Thyroid gland (tissue), 4 donors: ENCODE measurements at regions not wholly inside any gene's neighbourhood (a gene's known extent, or its start where the extent isn't known, plus 50 kb on each side); places are given as distances from the start of the nearest gene placed in this dataset.

ENCODE experiments used
- POLR2A ChIP-seq, 2 donors: fragments of 450-650 bp; IDR thresholded peaks; one replicate each; pipeline ENCODE4 v1.6.1; 2017; ENCODE audit warnings: antibody characterized with exemption in 2 of 2, mild to moderate bottlenecking in 2 of 2, moderate library complexity in 1 of 2
- TF ChIP-seq, protein P1 (sequence below), 6 experiments: fragments of 200-600 bp in 3 of 6; fragments of 450-650 bp in 3 of 6; sonication (generic) in 3 of 6; IDR thresholded peaks; one replicate each; pipeline ENCODE4 v1.5.1; 2016 to 2019; ENCODE audit warnings: antibody characterized with exemption in 6 of 6, mild to moderate bottlenecking in 2 of 6, inconsistent platforms in 1 of 6, moderate library complexity in 1 of 6

DNA sequence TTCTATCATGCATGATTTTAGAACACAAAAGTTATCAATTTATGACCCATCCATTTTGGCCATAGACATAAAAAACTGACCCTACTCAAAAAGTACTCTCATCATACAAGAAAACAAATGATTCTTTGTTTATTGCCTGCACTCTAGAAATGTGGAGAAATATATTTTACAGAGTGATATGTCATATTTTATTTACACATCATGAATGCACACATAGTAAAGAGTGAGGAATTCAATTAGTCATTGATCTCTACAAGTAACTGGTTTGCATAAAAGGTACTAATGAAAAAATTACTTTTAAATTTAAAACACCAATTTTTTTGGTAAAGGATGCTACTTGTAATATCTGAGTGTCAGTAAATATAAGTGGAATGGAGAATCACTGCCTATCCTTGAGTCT, 242.5 kb upstream of the FAT4 start:
- TF ChIP-seq POLR2A (IDR thresholded peaks at IDR 0.05), result no peak
- TF ChIP-seq, protein P1, sequence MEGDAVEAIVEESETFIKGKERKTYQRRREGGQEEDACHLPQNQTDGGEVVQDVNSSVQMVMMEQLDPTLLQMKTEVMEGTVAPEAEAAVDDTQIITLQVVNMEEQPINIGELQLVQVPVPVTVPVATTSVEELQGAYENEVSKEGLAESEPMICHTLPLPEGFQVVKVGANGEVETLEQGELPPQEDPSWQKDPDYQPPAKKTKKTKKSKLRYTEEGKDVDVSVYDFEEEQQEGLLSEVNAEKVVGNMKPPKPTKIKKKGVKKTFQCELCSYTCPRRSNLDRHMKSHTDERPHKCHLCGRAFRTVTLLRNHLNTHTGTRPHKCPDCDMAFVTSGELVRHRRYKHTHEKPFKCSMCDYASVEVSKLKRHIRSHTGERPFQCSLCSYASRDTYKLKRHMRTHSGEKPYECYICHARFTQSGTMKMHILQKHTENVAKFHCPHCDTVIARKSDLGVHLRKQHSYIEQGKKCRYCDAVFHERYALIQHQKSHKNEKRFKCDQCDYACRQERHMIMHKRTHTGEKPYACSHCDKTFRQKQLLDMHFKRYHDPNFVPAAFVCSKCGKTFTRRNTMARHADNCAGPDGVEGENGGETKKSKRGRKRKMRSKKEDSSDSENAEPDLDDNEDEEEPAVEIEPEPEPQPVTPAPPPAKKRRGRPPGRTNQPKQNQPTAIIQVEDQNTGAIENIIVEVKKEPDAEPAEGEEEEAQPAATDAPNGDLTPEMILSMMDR (IDR thresholded peaks at IDR 0.05), result no peak
